ENCODE measurements at regions not wholly inside any gene's neighbourhood (a gene's known extent, or its start where the extent isn't known, plus 50 kb on each side); places are given as distances from the start of the nearest gene placed in this dataset.

- TF ChIP-seq CTCF (IDR thresholded peaks at IDR 0.05) (no peak), POLR2AphosphoS5 (IDR thresholded peaks at IDR 0.05) (no peak)
Measured at GRCh38 chr9:86589273-86589672, 235.1 kb upstream of the TUT7 start.
